ENCODE measurements at regions not wholly inside any gene's neighbourhood (a gene's known extent, or its start where the extent isn't known, plus 50 kb on each side); places are given as distances from the start of the nearest gene placed in this dataset.

GRCh38 chr1:177526201-177526600 lies 355.4 kb downstream of the BRINP2 start:
- FAIRE-seq (peak; percentile 35), DNase-seq (ENCODE audit: insufficient read length, low spot score) (no peak)
- no peak for TF ChIP-seq CTCF (IDR thresholded peaks at IDR 0.05; ENCODE audit: insufficient read depth, missing control alignments)

GRCh38 chr1:177525176-177525575 lies 354.4 kb downstream of the BRINP2 start:
- DNase-seq (ENCODE audit: insufficient read length, low spot score): no peak
- FAIRE-seq: no peak

DNA sequence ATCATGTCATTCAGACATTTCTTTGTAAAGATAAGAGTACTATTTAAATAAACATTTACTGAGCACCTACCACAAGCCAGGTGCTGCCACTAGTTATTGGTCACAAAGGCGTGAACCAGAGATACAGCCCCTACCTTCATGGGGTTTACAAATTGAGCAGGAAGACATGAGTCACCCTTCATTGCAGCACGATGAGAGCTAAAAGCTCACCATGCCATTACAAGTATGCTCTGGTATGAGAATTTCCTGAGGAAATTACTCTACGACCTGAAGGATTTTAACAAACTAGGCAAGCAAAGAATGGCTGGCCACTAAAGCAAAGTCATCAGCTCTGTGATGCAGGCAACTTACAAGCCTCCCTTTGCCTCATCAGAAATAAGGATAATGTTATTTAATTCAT lies 346.8 kb downstream of the BRINP2 start:
- FAIRE-seq (no peak), DNase-seq (ENCODE audit: insufficient read length, low spot score) (no peak)
- no peak for TF ChIP-seq CTCF (IDR thresholded peaks at IDR 0.05; ENCODE audit: insufficient read depth, missing control alignments)

More at GRCh38 chr1:177525176-177525575, 354.4 kb downstream of the BRINP2 start:
- TF ChIP-seq CTCF (IDR thresholded peaks at IDR 0.05; ENCODE audit: insufficient read depth, missing control alignments): no peak

DNA sequence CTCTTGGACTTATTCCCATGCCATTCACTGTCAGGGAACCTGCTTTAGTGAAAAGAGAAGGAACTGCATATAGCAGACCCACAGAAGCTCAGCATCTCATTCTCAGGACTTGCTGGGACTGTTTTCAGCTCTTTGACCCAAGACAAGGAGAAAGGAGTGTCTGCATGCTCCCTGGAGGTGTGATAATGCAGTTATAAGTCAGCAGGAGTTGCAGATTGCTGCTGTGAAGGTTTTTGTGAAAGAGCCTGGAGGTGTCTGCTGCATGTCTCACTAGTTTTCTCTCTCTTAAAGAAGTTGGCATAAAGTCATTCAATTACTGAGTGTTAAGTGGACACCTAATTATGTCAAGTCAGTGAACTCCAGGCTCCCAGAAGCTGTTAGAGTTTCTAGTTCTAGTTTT lies 343.4 kb downstream of the BRINP2 start:
- FAIRE-seq: no peak
- DNase-seq (ENCODE audit: insufficient read length, low spot score): no peak
- no peak for TF ChIP-seq CTCF (IDR thresholded peaks at IDR 0.05; ENCODE audit: insufficient read depth, missing control alignments)

DNA sequence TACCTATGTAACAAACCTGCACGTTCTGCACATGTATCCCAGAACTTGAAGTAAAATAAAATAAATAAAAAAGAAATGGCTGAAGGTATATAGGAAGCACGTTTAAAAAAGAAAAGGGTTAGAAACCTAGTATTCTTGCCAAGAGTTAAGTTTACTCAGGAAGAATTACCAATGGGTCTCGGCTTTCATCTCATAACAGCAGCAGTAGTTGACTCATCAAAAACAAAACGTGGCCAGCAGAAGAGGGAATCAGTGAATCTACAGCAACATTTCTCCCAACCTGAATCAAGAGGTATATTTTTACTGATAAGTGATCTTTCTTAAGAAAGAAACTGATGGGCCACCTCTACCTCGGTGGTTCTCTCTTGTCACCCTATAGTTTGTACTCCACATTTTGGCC lies 340.3 kb downstream of the BRINP2 start:
- TF ChIP-seq CTCF (IDR thresholded peaks at IDR 0.05; ENCODE audit: insufficient read depth, missing control alignments): no peak
- no peak for FAIRE-seq
- no peak for DNase-seq (ENCODE audit: insufficient read length, low spot score)

DNA sequence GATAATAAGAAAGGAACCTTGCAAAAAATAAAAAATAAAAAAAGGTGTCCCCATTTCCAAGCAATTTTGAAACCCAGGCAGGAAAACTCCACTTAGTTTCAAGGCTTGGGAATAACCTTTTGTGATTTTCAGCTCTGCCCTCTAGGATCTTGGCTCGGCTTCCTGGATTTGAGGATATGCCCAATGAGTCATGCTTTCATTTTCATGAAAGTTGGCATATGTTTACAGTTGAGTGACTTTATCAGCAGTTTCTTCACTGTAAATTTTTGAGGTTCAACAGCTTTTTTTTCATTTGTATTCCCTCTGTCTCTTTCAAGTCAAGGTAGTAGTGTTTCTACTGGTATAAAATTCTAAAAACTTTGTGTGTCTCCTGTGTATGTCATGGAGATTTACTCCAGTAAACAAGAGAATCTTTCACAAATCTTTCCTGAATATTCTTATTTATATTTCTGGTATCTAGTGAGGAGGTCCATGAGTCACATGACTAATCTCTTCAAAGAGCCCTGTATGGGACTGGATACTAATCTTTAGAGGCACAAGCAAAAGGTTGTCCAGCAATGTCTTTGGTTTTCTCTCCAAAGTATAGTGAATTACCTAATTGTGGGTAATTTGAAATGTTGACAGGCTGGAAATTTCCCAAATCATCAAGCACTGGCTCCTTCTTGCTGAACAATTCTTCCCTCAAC lies 335.3 kb downstream of the BRINP2 start:
- DNase-seq (ENCODE audit: insufficient read length, low spot score) (no peak), FAIRE-seq (no peak)
- TF ChIP-seq CTCF (IDR thresholded peaks at IDR 0.05; ENCODE audit: insufficient read depth, missing control alignments): no peak

- no peak for DNase-seq (ENCODE audit: insufficient read length, low spot score)
- no peak for FAIRE-seq
- TF ChIP-seq CTCF (IDR thresholded peaks at IDR 0.05; ENCODE audit: insufficient read depth, missing control alignments): no peak
Measured at GRCh38 chr1:177495878-177496277, 325.1 kb downstream of the BRINP2 start.
